SK-N-SH treated with all-trans-retinoic acid at 6 μM for 48 hours (cell line): ENCODE measurements at regions not wholly inside any gene's neighbourhood (a gene's known extent, or its start where the extent isn't known, plus 50 kb on each side); places are given as distances from the start of the nearest gene placed in this dataset.

Experiments
- ATAC-seq: fragments of 200-7000 bp; cut with Tn5 transposase; 3 replicates; pipeline ENCODE4 v1.9.1; 2020; ENCODE audit warnings: mild to moderate bottlenecking, moderate library complexity
- ARNTL ChIP-seq: fragments of 450-650 bp; formaldehyde crosslinking; IDR thresholded peaks from 2 replicates; pipeline ENCODE4 v1.5.0; 2020; ENCODE audit warnings: low read depth, mild to moderate bottlenecking, moderate library complexity, borderline replicate concordance
- BACH2 ChIP-seq: fragments of 250-450 bp; sonication (Bioruptor Pico); IDR thresholded peaks from 2 replicates; pipeline ENCODE4 v1.9.0; 2021; ENCODE audit warnings: mild to moderate bottlenecking, borderline replicate concordance
- CSDC2 ChIP-seq: fragments of 250-450 bp; sonication (Bioruptor Pico); IDR thresholded peaks from 2 replicates; pipeline ENCODE4 v1.5.0; 2020; ENCODE audit warnings: mild to moderate bottlenecking, moderate library complexity
- ESRRG ChIP-seq: fragments of 250-450 bp; sonication (Bioruptor Pico); IDR thresholded peaks from 2 replicates; pipeline ENCODE4 v1.6.1; 2021; ENCODE audit warnings: mild to moderate bottlenecking
- GLIS3 ChIP-seq: fragments of 250-450 bp; sonication (Bioruptor Pico); IDR thresholded peaks from 2 replicates; pipeline ENCODE4 v1.5.0; 2020; ENCODE audit warnings: mild to moderate bottlenecking, moderate library complexity
- ISL1 ChIP-seq: fragments of 250-450 bp; sonication (Bioruptor Pico); IDR thresholded peaks from 2 replicates; pipeline ENCODE4 v2.1.2; 2022; ENCODE audit warnings: mild to moderate bottlenecking, moderate library complexity
- OSR1 ChIP-seq: fragments of 250-450 bp; sonication (Bioruptor Pico); IDR thresholded peaks from 2 replicates; pipeline ENCODE4 v1.8.0; 2022; ENCODE audit warnings: moderate library complexity, mild to moderate bottlenecking, inconsistent platforms
- RARB ChIP-seq: fragments of 250-450 bp; sonication (Bioruptor Pico); IDR thresholded peaks from 2 replicates; pipeline ENCODE4 v1.8.0; 2021; ENCODE audit warnings: mild to moderate bottlenecking, moderate library complexity
- TCF4 ChIP-seq: fragments of 250-450 bp; sonication (Bioruptor Pico); IDR thresholded peaks from 2 replicates; pipeline ENCODE4 v1.8.0; 2021; ENCODE audit warnings: mild to moderate bottlenecking, moderate library complexity, borderline replicate concordance
- TOX ChIP-seq: fragments of 250-450 bp; sonication (Bioruptor Pico); IDR thresholded peaks from 2 replicates; pipeline ENCODE4 v1.8.0; 2021; ENCODE audit warnings: mild to moderate bottlenecking, moderate library complexity, borderline replicate concordance
- ZC3H10 ChIP-seq: fragments of 250-450 bp; sonication (Bioruptor Pico); IDR thresholded peaks from 2 replicates; pipeline ENCODE4 v1.5.1; 2021; ENCODE audit warnings: mild to moderate bottlenecking, moderate library complexity
- ZFP3 ChIP-seq: fragments of 250-450 bp; sonication (Bioruptor Pico); IDR thresholded peaks from 2 replicates; pipeline ENCODE4 v1.5.0; 2020; ENCODE audit warnings: mild to moderate bottlenecking, moderate library complexity
- ZNF565 ChIP-seq: fragments of 450-650 bp; formaldehyde crosslinking; conservative IDR thresholded peaks from 2 replicates; pipeline ENCODE4 v1.5.0; 2020; ENCODE audit warnings: low read depth, mild to moderate bottlenecking, moderate library complexity
- ZNF70 ChIP-seq: fragments of 450-650 bp; formaldehyde crosslinking; IDR thresholded peaks from 2 replicates; pipeline ENCODE4 v1.5.0; 2020; ENCODE audit warnings: mild to moderate bottlenecking, moderate library complexity
- ZNF8 ChIP-seq: fragments of 450-650 bp; formaldehyde crosslinking; IDR thresholded peaks from 2 replicates; pipeline ENCODE4 v1.5.0; 2020; ENCODE audit warnings: mild to moderate bottlenecking, moderate library complexity
- TF ChIP-seq, protein P1 (sequence below): fragments of 250-450 bp; sonication (Bioruptor Pico); IDR thresholded peaks from 2 replicates; pipeline ENCODE4 v1.8.0; 2020; ENCODE audit warnings: mild to moderate bottlenecking, moderate library complexity, borderline replicate concordance
- TF ChIP-seq, protein P2 (sequence below): fragments of 250-450 bp; sonication (Bioruptor Pico); IDR thresholded peaks from 2 replicates; pipeline ENCODE4 v1.8.0; 2021; ENCODE audit warnings: low read depth, mild to moderate bottlenecking, moderate library complexity, borderline replicate concordance
- TF ChIP-seq, protein P3 (sequence below): fragments of 250-450 bp; sonication (Bioruptor Pico); IDR thresholded peaks from 2 replicates; pipeline ENCODE4 v1.5.1; 2020; ENCODE audit warnings: low read depth, mild to moderate bottlenecking, moderate library complexity
- TF ChIP-seq, protein P4 (sequence below): fragments of 250-450 bp; sonication (Bioruptor Pico); IDR thresholded peaks from 2 replicates; pipeline ENCODE4 v1.5.0; 2020; ENCODE audit warnings: mild to moderate bottlenecking, moderate library complexity
- TF ChIP-seq, protein P5 (sequence below): fragments of 250-450 bp; sonication (Bioruptor Pico); IDR thresholded peaks from 2 replicates; pipeline ENCODE4 v1.5.1; 2021; ENCODE audit warnings: mild to moderate bottlenecking, moderate library complexity

DNA sequence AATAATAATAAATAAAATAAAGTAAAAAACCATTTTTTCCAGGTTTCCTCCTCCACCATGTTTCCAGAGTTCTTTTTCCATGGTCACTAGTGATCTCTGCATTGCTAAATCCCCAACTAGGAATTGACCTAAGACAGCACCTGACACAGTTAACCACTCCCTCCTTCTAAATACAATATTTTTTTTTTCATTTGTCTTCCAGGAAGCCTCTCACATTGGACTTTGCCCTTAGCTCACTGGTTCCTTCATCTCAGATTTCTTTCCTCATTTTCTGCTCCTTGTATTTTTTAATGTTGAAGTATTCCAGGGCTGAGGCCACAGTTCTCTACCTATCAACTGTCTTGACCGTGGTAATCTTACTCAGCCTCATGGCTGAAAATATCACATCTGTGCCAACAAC is 187.3 kb upstream of the FAM241A start:
- ATAC-seq, result no peak

DNA sequence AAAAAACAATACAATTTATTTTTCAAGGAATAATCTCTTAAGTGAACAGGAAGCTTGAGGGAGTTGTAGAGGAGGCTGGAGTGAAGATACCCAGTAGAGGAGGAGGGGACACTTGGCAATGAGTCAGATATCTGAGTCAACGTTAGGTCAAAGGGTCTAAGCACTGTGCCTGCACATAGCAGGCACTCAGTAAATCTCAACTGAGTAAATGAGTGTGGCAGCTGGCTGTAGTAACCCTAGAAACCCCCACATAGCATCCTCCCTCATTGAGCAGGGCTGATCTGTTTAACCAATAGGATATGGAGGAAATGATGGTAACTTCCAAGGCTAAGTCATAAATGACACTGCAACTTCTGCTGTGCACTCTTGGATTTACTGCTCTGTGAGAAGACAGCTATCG is 186.0 kb upstream of the FAM241A start:
- TF ChIP-seq ZNF565 (no peak), ZNF8 (no peak), TCF4 (CRISPR knock-in tag) (no peak), TOX (CRISPR knock-in tag) (no peak), ZFP3 (no peak), RARB (CRISPR knock-in tag) (no peak), ZNF70 (CRISPR knock-in tag) (no peak), CSDC2 (no peak), ESRRG (CRISPR knock-in tag) (no peak), OSR1 (CRISPR knock-in tag) (no peak), BACH2 (CRISPR knock-in tag) (no peak)
- TF ChIP-seq, protein P1, sequence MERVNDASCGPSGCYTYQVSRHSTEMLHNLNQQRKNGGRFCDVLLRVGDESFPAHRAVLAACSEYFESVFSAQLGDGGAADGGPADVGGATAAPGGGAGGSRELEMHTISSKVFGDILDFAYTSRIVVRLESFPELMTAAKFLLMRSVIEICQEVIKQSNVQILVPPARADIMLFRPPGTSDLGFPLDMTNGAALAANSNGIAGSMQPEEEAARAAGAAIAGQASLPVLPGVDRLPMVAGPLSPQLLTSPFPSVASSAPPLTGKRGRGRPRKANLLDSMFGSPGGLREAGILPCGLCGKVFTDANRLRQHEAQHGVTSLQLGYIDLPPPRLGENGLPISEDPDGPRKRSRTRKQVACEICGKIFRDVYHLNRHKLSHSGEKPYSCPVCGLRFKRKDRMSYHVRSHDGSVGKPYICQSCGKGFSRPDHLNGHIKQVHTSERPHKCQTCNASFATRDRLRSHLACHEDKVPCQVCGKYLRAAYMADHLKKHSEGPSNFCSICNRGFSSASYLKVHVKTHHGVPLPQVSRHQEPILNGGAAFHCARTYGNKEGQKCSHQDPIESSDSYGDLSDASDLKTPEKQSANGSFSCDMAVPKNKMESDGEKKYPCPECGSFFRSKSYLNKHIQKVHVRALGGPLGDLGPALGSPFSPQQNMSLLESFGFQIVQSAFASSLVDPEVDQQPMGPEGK (CRISPR knock-in tag), result no peak
- TF ChIP-seq, protein P2, sequence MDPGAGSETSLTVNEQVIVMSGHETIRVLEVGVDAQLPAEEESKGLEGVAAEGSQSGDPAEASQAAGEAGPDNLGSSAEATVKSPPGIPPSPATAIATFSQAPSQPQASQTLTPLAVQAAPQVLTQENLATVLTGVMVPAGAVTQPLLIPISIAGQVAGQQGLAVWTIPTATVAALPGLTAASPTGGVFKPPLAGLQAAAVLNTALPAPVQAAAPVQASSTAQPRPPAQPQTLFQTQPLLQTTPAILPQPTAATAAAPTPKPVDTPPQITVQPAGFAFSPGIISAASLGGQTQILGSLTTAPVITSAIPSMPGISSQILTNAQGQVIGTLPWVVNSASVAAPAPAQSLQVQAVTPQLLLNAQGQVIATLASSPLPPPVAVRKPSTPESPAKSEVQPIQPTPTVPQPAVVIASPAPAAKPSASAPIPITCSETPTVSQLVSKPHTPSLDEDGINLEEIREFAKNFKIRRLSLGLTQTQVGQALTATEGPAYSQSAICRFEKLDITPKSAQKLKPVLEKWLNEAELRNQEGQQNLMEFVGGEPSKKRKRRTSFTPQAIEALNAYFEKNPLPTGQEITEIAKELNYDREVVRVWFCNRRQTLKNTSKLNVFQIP (CRISPR knock-in tag), result no peak
- TF ChIP-seq, protein P3, sequence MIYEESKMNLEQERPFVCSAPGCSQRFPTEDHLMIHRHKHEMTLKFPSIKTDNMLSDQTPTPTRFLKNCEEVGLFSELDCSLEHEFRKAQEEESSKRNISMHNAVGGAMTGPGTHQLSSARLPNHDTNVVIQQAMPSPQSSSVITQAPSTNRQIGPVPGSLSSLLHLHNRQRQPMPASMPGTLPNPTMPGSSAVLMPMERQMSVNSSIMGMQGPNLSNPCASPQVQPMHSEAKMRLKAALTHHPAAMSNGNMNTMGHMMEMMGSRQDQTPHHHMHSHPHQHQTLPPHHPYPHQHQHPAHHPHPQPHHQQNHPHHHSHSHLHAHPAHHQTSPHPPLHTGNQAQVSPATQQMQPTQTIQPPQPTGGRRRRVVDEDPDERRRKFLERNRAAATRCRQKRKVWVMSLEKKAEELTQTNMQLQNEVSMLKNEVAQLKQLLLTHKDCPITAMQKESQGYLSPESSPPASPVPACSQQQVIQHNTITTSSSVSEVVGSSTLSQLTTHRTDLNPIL (CRISPR knock-in tag), result no peak
- TF ChIP-seq, protein P4, sequence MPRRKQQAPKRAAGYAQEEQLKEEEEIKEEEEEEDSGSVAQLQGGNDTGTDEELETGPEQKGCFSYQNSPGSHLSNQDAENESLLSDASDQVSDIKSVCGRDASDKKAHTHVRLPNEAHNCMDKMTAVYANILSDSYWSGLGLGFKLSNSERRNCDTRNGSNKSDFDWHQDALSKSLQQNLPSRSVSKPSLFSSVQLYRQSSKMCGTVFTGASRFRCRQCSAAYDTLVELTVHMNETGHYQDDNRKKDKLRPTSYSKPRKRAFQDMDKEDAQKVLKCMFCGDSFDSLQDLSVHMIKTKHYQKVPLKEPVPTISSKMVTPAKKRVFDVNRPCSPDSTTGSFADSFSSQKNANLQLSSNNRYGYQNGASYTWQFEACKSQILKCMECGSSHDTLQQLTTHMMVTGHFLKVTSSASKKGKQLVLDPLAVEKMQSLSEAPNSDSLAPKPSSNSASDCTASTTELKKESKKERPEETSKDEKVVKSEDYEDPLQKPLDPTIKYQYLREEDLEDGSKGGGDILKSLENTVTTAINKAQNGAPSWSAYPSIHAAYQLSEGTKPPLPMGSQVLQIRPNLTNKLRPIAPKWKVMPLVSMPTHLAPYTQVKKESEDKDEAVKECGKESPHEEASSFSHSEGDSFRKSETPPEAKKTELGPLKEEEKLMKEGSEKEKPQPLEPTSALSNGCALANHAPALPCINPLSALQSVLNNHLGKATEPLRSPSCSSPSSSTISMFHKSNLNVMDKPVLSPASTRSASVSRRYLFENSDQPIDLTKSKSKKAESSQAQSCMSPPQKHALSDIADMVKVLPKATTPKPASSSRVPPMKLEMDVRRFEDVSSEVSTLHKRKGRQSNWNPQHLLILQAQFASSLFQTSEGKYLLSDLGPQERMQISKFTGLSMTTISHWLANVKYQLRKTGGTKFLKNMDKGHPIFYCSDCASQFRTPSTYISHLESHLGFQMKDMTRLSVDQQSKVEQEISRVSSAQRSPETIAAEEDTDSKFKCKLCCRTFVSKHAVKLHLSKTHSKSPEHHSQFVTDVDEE (CRISPR knock-in tag), result no peak
- peak; percentile 53; the same call in 2 of the 3 replicates for ATAC-seq

More for the DNA sequence above, 187.3 kb upstream of the FAM241A start:
- TF ChIP-seq, protein P5, sequence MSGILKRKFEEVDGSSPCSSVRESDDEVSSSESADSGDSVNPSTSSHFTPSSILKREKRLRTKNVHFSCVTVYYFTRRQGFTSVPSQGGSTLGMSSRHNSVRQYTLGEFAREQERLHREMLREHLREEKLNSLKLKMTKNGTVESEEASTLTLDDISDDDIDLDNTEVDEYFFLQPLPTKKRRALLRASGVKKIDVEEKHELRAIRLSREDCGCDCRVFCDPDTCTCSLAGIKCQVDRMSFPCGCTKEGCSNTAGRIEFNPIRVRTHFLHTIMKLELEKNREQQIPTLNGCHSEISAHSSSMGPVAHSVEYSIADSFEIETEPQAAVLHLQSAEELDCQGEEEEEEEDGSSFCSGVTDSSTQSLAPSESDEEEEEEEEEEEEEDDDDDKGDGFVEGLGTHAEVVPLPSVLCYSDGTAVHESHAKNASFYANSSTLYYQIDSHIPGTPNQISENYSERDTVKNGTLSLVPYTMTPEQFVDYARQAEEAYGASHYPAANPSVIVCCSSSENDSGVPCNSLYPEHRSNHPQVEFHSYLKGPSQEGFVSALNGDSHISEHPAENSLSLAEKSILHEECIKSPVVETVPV, result no peak
- TF ChIP-seq, protein P4 (CRISPR knock-in tag), result no peak
- TF ChIP-seq ZNF565 (no peak), ISL1 (CRISPR knock-in tag) (no peak), ZNF70 (CRISPR knock-in tag) (no peak), TCF4 (CRISPR knock-in tag) (no peak), ARNTL (no peak), ZC3H10 (CRISPR knock-in tag) (no peak), ZNF8 (no peak), ESRRG (CRISPR knock-in tag) (no peak), TOX (CRISPR knock-in tag) (no peak), RARB (CRISPR knock-in tag) (no peak), BACH2 (CRISPR knock-in tag) (no peak), GLIS3 (CRISPR knock-in tag) (no peak)
- TF ChIP-seq, protein P1 (CRISPR knock-in tag), result no peak
